Activated CD8-positive, alpha-beta memory T cell treated with anti-CD3 and anti-CD28 coated beads, Interleukin-2, amount 10 ng/mL, durations not matched to agents 7 days and 5 days (primary cell): ENCODE measurements at regions not wholly inside any gene's neighbourhood (a gene's known extent, or its start where the extent isn't known, plus 50 kb on each side); places are given as distances from the start of the nearest gene placed in this dataset.
"Not testable (repeated sequence)": the region's sequence is repeated elsewhere in the genome, so short reads cannot be mapped to it uniquely, and the experiment has no call there.

Experiments
- ATAC-seq: fragments of 150-1000 bp; cut with Tn5 transposase; one replicate; pipeline ENCODE4 v1.10.0; 2021; ENCODE audit warnings: moderate library complexity
- CTCF ChIA-PET: fragments of 350-600 bp; sonication (Branson Sonifier 250); formaldehyde crosslinking; loops from one replicate; lab custom pipeline; 2021; ENCODE audit warnings: antibody characterized with exemption; lab: Charles Lee
- DNase-seq: peaks from one replicate; pipeline ENCODE4 v3.0.0-alpha.2; 2020
- H3K27ac Mint-ChIP-seq: one replicate; pipeline ENCODE4 v1.8.0; 2021; ENCODE audit warnings: mild to moderate bottlenecking, mixed read lengths
- H3K27me3 Mint-ChIP-seq: one replicate; pipeline ENCODE4 v1.8.0; 2021; ENCODE audit warnings: mixed read lengths
- H3K36me3 Mint-ChIP-seq: one replicate; pipeline ENCODE4 v1.8.0; 2021; ENCODE audit warnings: mild to moderate bottlenecking, mixed read lengths
- H3K4me1 Mint-ChIP-seq: one replicate; pipeline ENCODE4 v1.8.0; 2021; ENCODE audit warnings: mixed read lengths
- H3K4me3 Mint-ChIP-seq: one replicate; pipeline ENCODE4 v1.8.0; 2021; ENCODE audit warnings: mild to moderate bottlenecking, moderate library complexity, mixed read lengths
- H3K9me3 Mint-ChIP-seq: one replicate; pipeline ENCODE4 v1.8.0; 2022; ENCODE audit warnings: low read depth, mixed read lengths

- Mint-ChIP-seq H3K27me3 (no peaks in the 10 kb centered on the region), H3K36me3 (no peaks in the 10 kb centered on the region), H3K4me1 (no peaks in the 10 kb centered on the region), H3K9me3 (no peaks in the 10 kb centered on the region), H3K27ac (no peak overlapping the region), H3K4me3 (no peak overlapping the region)
- CTCF ChIA-PET: no interaction called here
- DNase-seq (no peak), ATAC-seq (no peak)
Observed at GRCh38 chr2:13696601-13697000, 935.9 kb upstream of the LRATD1 start.

- Mint-ChIP-seq H3K27ac (no peak overlapping the region), H3K36me3 (no peaks in the 10 kb centered on the region), H3K9me3 (no peaks in the 10 kb centered on the region), H3K4me1 (no peaks in the 10 kb centered on the region), H3K4me3 (no peak overlapping the region), H3K27me3 (no peaks in the 10 kb centered on the region)
- ATAC-seq (no peak), DNase-seq (no peak)
- CTCF ChIA-PET: no interaction called here
Observed at GRCh38 chr2:13698847-13699246, 933.7 kb upstream of the LRATD1 start.

- H3K4me3 Mint-ChIP-seq, DNase-seq, H3K9me3 Mint-ChIP-seq, CTCF ChIA-PET, H3K4me1 Mint-ChIP-seq, ATAC-seq, H3K27ac Mint-ChIP-seq, H3K27me3 Mint-ChIP-seq, H3K36me3 Mint-ChIP-seq: not testable (repeated sequence)
Observed at GRCh38 chr2:13699939-13700338, 932.6 kb upstream of the LRATD1 start.

- Mint-ChIP-seq H3K36me3 (no peaks in the 10 kb centered on the region), H3K27me3 (no peaks in the 10 kb centered on the region)
- CTCF ChIA-PET: no interaction called here
Observed at GRCh38 chr2:13711154-13711553, 921.4 kb upstream of the LRATD1 start.

GRCh38 chr2:13714466-13714865 lies 918.1 kb upstream of the LRATD1 start:
- no peaks in the 10 kb centered on the region for H3K9me3 Mint-ChIP-seq

More at GRCh38 chr2:13711154-13711553, 921.4 kb upstream of the LRATD1 start:
- ATAC-seq (no peak), DNase-seq (no peak)
- Mint-ChIP-seq H3K27ac (no peak overlapping the region), H3K4me1 (no peaks in the 10 kb centered on the region), H3K9me3 (peaks cover 5% of the 10 kb centered on the region), H3K4me3 (no peak overlapping the region)

GRCh38 chr2:13725945-13726344 lies 906.6 kb upstream of the LRATD1 start:
- CTCF ChIA-PET: no interaction called here
- Mint-ChIP-seq H3K27ac (no peak overlapping the region), H3K9me3 (peaks cover 11% of the 10 kb centered on the region), H3K4me1 (no peaks in the 10 kb centered on the region), H3K4me3 (no peak overlapping the region), H3K36me3 (no peaks in the 10 kb centered on the region), H3K27me3 (no peaks in the 10 kb centered on the region)
- ATAC-seq: no peak
- no peak for DNase-seq

More at GRCh38 chr2:13714466-13714865, 918.1 kb upstream of the LRATD1 start:
- Mint-ChIP-seq H3K4me1 (no peaks in the 10 kb centered on the region), H3K27me3 (no peaks in the 10 kb centered on the region), H3K36me3 (no peaks in the 10 kb centered on the region), H3K27ac (no peak overlapping the region), H3K4me3 (no peak overlapping the region)
- ATAC-seq: no peak
- DNase-seq: no peak
- CTCF ChIA-PET: no interaction called here

GRCh38 chr2:13745330-13745729 lies 887.2 kb upstream of the LRATD1 start:
- no peaks in the 10 kb centered on the region for H3K36me3 Mint-ChIP-seq
- ATAC-seq: no peak
- DNase-seq: no peak
- H3K9me3 Mint-ChIP-seq: peaks cover 22% of the 10 kb centered on the region
- no peaks in the 10 kb centered on the region for H3K4me1 Mint-ChIP-seq
- CTCF ChIA-PET: no interaction called here
- no peak overlapping the region for H3K27ac Mint-ChIP-seq
- no peak overlapping the region for H3K4me3 Mint-ChIP-seq
- H3K27me3 Mint-ChIP-seq: no peaks in the 10 kb centered on the region

- Mint-ChIP-seq H3K27me3 (no peaks in the 10 kb centered on the region), H3K4me1 (no peaks in the 10 kb centered on the region), H3K4me3 (no peak overlapping the region), H3K27ac (no peak overlapping the region), H3K9me3 (peaks cover 13% of the 10 kb centered on the region), H3K36me3 (no peaks in the 10 kb centered on the region)
- ATAC-seq: no peak
- CTCF ChIA-PET: no interaction called here
- DNase-seq: no peak
Observed at GRCh38 chr2:13751955-13752354, 880.6 kb upstream of the LRATD1 start.

- no peak overlapping the region for H3K27ac Mint-ChIP-seq
- H3K4me3 Mint-ChIP-seq: no peak overlapping the region
- no peak for ATAC-seq
- no peaks in the 10 kb centered on the region for H3K36me3 Mint-ChIP-seq
- CTCF ChIA-PET: no interaction called here
- H3K4me1 Mint-ChIP-seq: no peaks in the 10 kb centered on the region
- DNase-seq: no peak
- H3K27me3 Mint-ChIP-seq: no peaks in the 10 kb centered on the region
- H3K9me3 Mint-ChIP-seq: peaks cover 8% of the 10 kb centered on the region
Observed at GRCh38 chr2:13758412-13758811, 874.1 kb upstream of the LRATD1 start.

- no peaks in the 10 kb centered on the region for H3K36me3 Mint-ChIP-seq
- CTCF ChIA-PET: no interaction called here
Observed at GRCh38 chr2:13768274-13768673, 864.2 kb upstream of the LRATD1 start.

GRCh38 chr2:13770279-13770678 lies 862.2 kb upstream of the LRATD1 start:
- no peak overlapping the region for H3K4me3 Mint-ChIP-seq
- CTCF ChIA-PET: no interaction called here
- no peaks in the 10 kb centered on the region for H3K4me1 Mint-ChIP-seq
- no peaks in the 10 kb centered on the region for H3K36me3 Mint-ChIP-seq
- ATAC-seq (no peak), DNase-seq (no peak)
- peaks cover 5% of the 10 kb centered on the region for H3K9me3 Mint-ChIP-seq
- no peak overlapping the region for H3K27ac Mint-ChIP-seq
- H3K27me3 Mint-ChIP-seq: no peaks in the 10 kb centered on the region

More at GRCh38 chr2:13768274-13768673, 864.2 kb upstream of the LRATD1 start:
- Mint-ChIP-seq H3K4me1 (no peaks in the 10 kb centered on the region), H3K27me3 (no peaks in the 10 kb centered on the region), H3K27ac (no peak overlapping the region), H3K9me3 (peaks cover 5% of the 10 kb centered on the region), H3K4me3 (no peak overlapping the region)
- no peak for DNase-seq
- no peak for ATAC-seq

GRCh38 chr2:13779996-13780395 lies 852.5 kb upstream of the LRATD1 start:
- no peak overlapping the region for H3K4me3 Mint-ChIP-seq
- CTCF ChIA-PET: no interaction called here
- H3K4me1 Mint-ChIP-seq: no peaks in the 10 kb centered on the region
- ATAC-seq (no peak), DNase-seq (no peak)
- peaks cover 15% of the 10 kb centered on the region for H3K9me3 Mint-ChIP-seq
- no peak overlapping the region for H3K27ac Mint-ChIP-seq
- H3K27me3 Mint-ChIP-seq: no peaks in the 10 kb centered on the region
- no peaks in the 10 kb centered on the region for H3K36me3 Mint-ChIP-seq

- no peak for ATAC-seq
- Mint-ChIP-seq H3K27me3 (no peaks in the 10 kb centered on the region), H3K9me3 (peaks cover 12% of the 10 kb centered on the region), H3K27ac (no peak overlapping the region), H3K4me3 (no peak overlapping the region), H3K36me3 (no peaks in the 10 kb centered on the region), H3K4me1 (no peaks in the 10 kb centered on the region)
- CTCF ChIA-PET: no interaction called here
- no peak for DNase-seq
Observed at GRCh38 chr2:13791019-13791547, 841.4 kb upstream of the LRATD1 start.

- no peak overlapping the region for H3K4me3 Mint-ChIP-seq
- peaks cover 9% of the 10 kb centered on the region for H3K9me3 Mint-ChIP-seq
- H3K27me3 Mint-ChIP-seq: no peaks in the 10 kb centered on the region
- ATAC-seq (no peak), DNase-seq (no peak)
- no peaks in the 10 kb centered on the region for H3K4me1 Mint-ChIP-seq
- H3K36me3 Mint-ChIP-seq: no peaks in the 10 kb centered on the region
- CTCF ChIA-PET: no interaction called here
- no peak overlapping the region for H3K27ac Mint-ChIP-seq
Observed at GRCh38 chr2:13806539-13806938, 826.0 kb upstream of the LRATD1 start.

- Mint-ChIP-seq H3K4me1 (no peaks in the 10 kb centered on the region), H3K27me3 (no peaks in the 10 kb centered on the region), H3K4me3 (no peak overlapping the region), H3K27ac (no peak overlapping the region), H3K36me3 (no peaks in the 10 kb centered on the region), H3K9me3 (no peaks in the 10 kb centered on the region)
- ATAC-seq (no peak), DNase-seq (no peak)
- CTCF ChIA-PET: no interaction called here
Observed at GRCh38 chr2:13813236-13813635, 819.3 kb upstream of the LRATD1 start.
